Upper lobe of left lung (tissue), 6 donors: ENCODE measurements at regions not wholly inside any gene's neighbourhood (a gene's known extent, or its start where the extent isn't known, plus 50 kb on each side); places are given as distances from the start of the nearest gene placed in this dataset.

Source experiments
- ATAC-seq, 2 donors: fragments of 200-7000 bp; cut with Tn5 transposase; one replicate each; pipeline ENCODE4 v1.9.1; 2022; ENCODE audit warnings: mild to moderate bottlenecking in 2 of 2, moderate library complexity in 2 of 2; ENCODE audit not compliant: low FRiP score in 2 of 2
- DNase-seq, 2 donors: peaks; one replicate each; pipeline ENCODE4 v3.0.0-alpha.2; 2019 to 2020
- H3K27ac ChIP-seq, 4 donors: fragments of 200-600 bp; sonication (generic); one replicate each; pipeline ENCODE4 v1.5.1; 2016 to 2019
- H3K27me3 ChIP-seq, 4 donors: fragments of 200-600 bp; sonication (generic); one replicate each; pipeline ENCODE4 v1.5.1; 2017 to 2019
- H3K36me3 ChIP-seq, 4 donors: fragments of 200-600 bp; sonication (generic); one replicate each; pipeline ENCODE4 v1.5.1; 2016 to 2019
- H3K4me1 ChIP-seq, 4 donors: fragments of 200-600 bp; sonication (generic); one replicate each; pipeline ENCODE4 v1.5.1; 2018 to 2019
- H3K4me3 ChIP-seq, 4 donors: fragments of 200-600 bp; sonication (generic); one replicate each; pipeline ENCODE4 v1.5.1; 2017 to 2019; ENCODE audit warnings: mild to moderate bottlenecking in 2 of 4, moderate library complexity in 1 of 4
- H3K9me3 ChIP-seq, 4 donors: fragments of 200-600 bp; sonication (generic); one replicate each; pipeline ENCODE4 v1.5.1; 2018 to 2019
- CTCF ChIP-seq, 6 experiments: fragments of 450-650 bp in 4 of 6; fragments of 200-600 bp in 2 of 6; sonication (generic) in 2 of 6; IDR thresholded peaks; one replicate each; pipeline ENCODE4 v1.5.1; 2016 to 2019; ENCODE audit warnings: antibody characterized with exemption in 6 of 6
- EP300 ChIP-seq, 4 donors: sonication (generic); formaldehyde crosslinking; IDR thresholded peaks; one replicate each; pipeline ENCODE4 v1.5.1; 2017; ENCODE audit warnings: antibody characterized with exemption in 4 of 4, control low read depth in 2 of 4
- POLR2A ChIP-seq, 4 donors: fragments of 450-650 bp; IDR thresholded peaks; one replicate each; pipeline ENCODE4 v1.5.1; 2016 to 2017; ENCODE audit warnings: antibody characterized with exemption in 4 of 4, mild to moderate bottlenecking in 2 of 4
- POLR2AphosphoS5 ChIP-seq, 2 donors: sonication (generic); formaldehyde crosslinking; IDR thresholded peaks; one replicate each; pipeline ENCODE4 v1.5.1; 2017; ENCODE audit warnings: antibody characterized with exemption in 2 of 2
- WGBS, 2 donors: methylation state at CpG; one replicate each; pipeline ENCODE4 v1.1.5; 2017 to 2018; 5-methylcytosine and 5-hydroxymethylcytosine counted together
- donor health status: DM: no; HTN: no; CAD: no; lungs with moderate emphysema.
- donor health status: DM: no; HTN: yes; CAD: no; lungs with severe emphysema.

- no peaks in the 10 kb centered on the region for H3K36me3 ChIP-seq
- no peak for TF ChIP-seq EP300 (IDR thresholded peaks at IDR 0.05)
- no peak for TF ChIP-seq CTCF (IDR thresholded peaks at IDR 0.05)
- TF ChIP-seq POLR2A (IDR thresholded peaks at IDR 0.05), result no peak
- TF ChIP-seq POLR2AphosphoS5 (IDR thresholded peaks at IDR 0.05), result no peak
- no peaks in the 10 kb centered on the region for H3K9me3 ChIP-seq
- ATAC-seq (no peak), DNase-seq (no peak)
- H3K27ac ChIP-seq, result no peak overlapping the region
- no peaks in the 10 kb centered on the region for H3K27me3 ChIP-seq
- no peaks in the 10 kb centered on the region for H3K4me1 ChIP-seq
- WGBS, 2 donors, result 71 to 80% methylated on average over 1 of the region's 1 CpG
- H3K4me3 ChIP-seq, result no peak overlapping the region
Measured at GRCh38 chr12:22904485-22904884, 279.5 kb downstream of the ETNK1 start.

GRCh38 chr12:22916241-22916640 is 291.3 kb downstream of the ETNK1 start:
- no peaks in the 10 kb centered on the region for H3K4me1 ChIP-seq
- TF ChIP-seq POLR2A (IDR thresholded peaks at IDR 0.05) (no peak), EP300 (IDR thresholded peaks at IDR 0.05) (no peak), POLR2AphosphoS5 (IDR thresholded peaks at IDR 0.05) (no peak), CTCF (IDR thresholded peaks at IDR 0.05) (no peak)
- H3K36me3 ChIP-seq, result no peaks in the 10 kb centered on the region
- DNase-seq, result no peak
- ATAC-seq, result no peak
- H3K27me3 ChIP-seq, result no peaks in the 10 kb centered on the region
- no peak overlapping the region for H3K4me3 ChIP-seq
- H3K27ac ChIP-seq, result no peak overlapping the region
- WGBS, 2 donors, result 55 to 58% methylated on average over 4 of the region's 4 CpGs
- no peaks in the 10 kb centered on the region for H3K9me3 ChIP-seq

GRCh38 chr12:22916815-22917214 is 291.8 kb downstream of the ETNK1 start:
- WGBS, 2 donors, result 29 to 40% methylated on average over 4 of the region's 4 CpGs

GRCh38 chr12:22919883-22920282 is 294.9 kb downstream of the ETNK1 start:
- no peak overlapping the region for H3K4me3 ChIP-seq
- TF ChIP-seq POLR2AphosphoS5 (IDR thresholded peaks at IDR 0.05) (no peak), POLR2A (IDR thresholded peaks at IDR 0.05) (no peak), CTCF (IDR thresholded peaks at IDR 0.05) (no peak), EP300 (IDR thresholded peaks at IDR 0.05) (no peak)
- no peaks in the 10 kb centered on the region for H3K27me3 ChIP-seq
- no peak overlapping the region for H3K27ac ChIP-seq
- WGBS, 2 donors, result 87 to 89% methylated on average over 3 of the region's 3 CpGs
- ATAC-seq, result no peak
- no peak for DNase-seq
- H3K9me3 ChIP-seq, result no peaks in the 10 kb centered on the region
- H3K4me1 ChIP-seq, result no peaks in the 10 kb centered on the region
- H3K36me3 ChIP-seq, result no peaks in the 10 kb centered on the region

More at GRCh38 chr12:22916815-22917214, 291.8 kb downstream of the ETNK1 start:
- no peaks in the 10 kb centered on the region for H3K4me1 ChIP-seq
- ATAC-seq, result no peak
- DNase-seq, result no peak
- no peak overlapping the region for H3K4me3 ChIP-seq
- H3K27ac ChIP-seq, result no peak overlapping the region
- no peaks in the 10 kb centered on the region for H3K9me3 ChIP-seq
- TF ChIP-seq EP300 (IDR thresholded peaks at IDR 0.05) (no peak), POLR2AphosphoS5 (IDR thresholded peaks at IDR 0.05) (no peak), CTCF (IDR thresholded peaks at IDR 0.05) (no peak), POLR2A (IDR thresholded peaks at IDR 0.05) (no peak)
- H3K36me3 ChIP-seq, result no peaks in the 10 kb centered on the region
- H3K27me3 ChIP-seq, result no peaks in the 10 kb centered on the region

- H3K27ac ChIP-seq, result no peak overlapping the region
- H3K36me3 ChIP-seq, result no peaks in the 10 kb centered on the region
- no peaks in the 10 kb centered on the region for H3K27me3 ChIP-seq
- ATAC-seq, result no peak
- no peaks in the 10 kb centered on the region for H3K9me3 ChIP-seq
- 65 to 66% methylated on average over 2 of the region's 2 CpGs for WGBS, 2 donors
- no peak overlapping the region for H3K4me3 ChIP-seq
- H3K4me1 ChIP-seq, result no peaks in the 10 kb centered on the region
- DNase-seq, result no peak
- TF ChIP-seq EP300 (IDR thresholded peaks at IDR 0.05) (no peak), CTCF (IDR thresholded peaks at IDR 0.05) (no peak), POLR2AphosphoS5 (IDR thresholded peaks at IDR 0.05) (no peak), POLR2A (IDR thresholded peaks at IDR 0.05) (no peak)
Measured at GRCh38 chr12:22923768-22924167, 298.8 kb downstream of the ETNK1 start.
